Breast epithelium (tissue), 4 donors: ENCODE measurements at regions not wholly inside any gene's neighbourhood (a gene's known extent, or its start where the extent isn't known, plus 50 kb on each side); places are given as distances from the start of the nearest gene placed in this dataset.

Experiments used
- DNase-seq, 2 donors: peaks; one replicate each; pipeline ENCODE4 v3.0.0-alpha.2; 2019; ENCODE audit warnings: low spot score in 2 of 2
- H3K27ac ChIP-seq, 2 donors: fragments of 200-600 bp; sonication (generic) in 1 of 2; one replicate each; pipeline ENCODE4 v1.5.1; 2016 to 2019; ENCODE audit warnings: mild to moderate bottlenecking in 1 of 2
- H3K27me3 ChIP-seq, 2 donors: fragments of 200-600 bp; sonication (generic) in 1 of 2; one replicate each; pipeline versions ENCODE4 v1.5.1 to v1.6.0; 2017 to 2019; ENCODE audit warnings: control low read depth in 1 of 2, mild to moderate bottlenecking in 1 of 2
- H3K36me3 ChIP-seq: fragments of 200-600 bp; one replicate; pipeline ENCODE4 v1.5.1; 2019
- H3K4me1 ChIP-seq, 2 donors: fragments of 200-600 bp; sonication (generic); one replicate each; pipeline ENCODE4 v1.5.1; 2016 to 2019; ENCODE audit warnings: control low read depth in 1 of 2
- H3K4me3 ChIP-seq, 3 donors: fragments of 200-600 bp; sonication (generic); 1 replicate in 2 of 3; 2 replicates in 1 of 3; pipeline ENCODE4 v1.5.1; 2016 to 2019; ENCODE audit warnings: mild to moderate bottlenecking in 3 of 3, moderate library complexity in 2 of 3
- H3K9me3 ChIP-seq, 2 donors: fragments of 200-600 bp; sonication (generic) in 1 of 2; one replicate each; pipeline ENCODE4 v1.5.1; 2016 to 2019; ENCODE audit warnings: control low read depth in 1 of 2
- POLR2A ChIP-seq: fragments of 450-650 bp; IDR thresholded peaks from one replicate; pipeline ENCODE4 v1.6.1; 2016; ENCODE audit warnings: antibody characterized with exemption, mild to moderate bottlenecking, moderate library complexity
- POLR2AphosphoS5 ChIP-seq, 3 donors: sonication (generic); formaldehyde crosslinking; IDR thresholded peaks; one replicate each; pipeline ENCODE4 v1.6.1; 2017; ENCODE audit warnings: antibody characterized with exemption in 3 of 3
- intact Hi-C: fragments of 100-400 bp; cut with DNase I; formaldehyde crosslinking; loops from one replicate; pipeline ENCODE4 v1.15.1; 2023; ENCODE audit warnings: low total_unique reads
- TF ChIP-seq, protein P1 (sequence below), 3 donors: fragments of 450-650 bp; IDR thresholded peaks; one replicate each; pipeline ENCODE4 v1.5.1; 2016 to 2017; ENCODE audit warnings: antibody characterized with exemption in 3 of 3, mild to moderate bottlenecking in 3 of 3, moderate library complexity in 3 of 3

GRCh38 chr4:151481813-151482212, 72.8 kb downstream of the FHIP1A start:
- H3K4me3 ChIP-seq = no peak overlapping the region
- H3K9me3 ChIP-seq = no peaks in the 10 kb centered on the region
- DNase-seq = no peak
- no peaks in the 10 kb centered on the region for H3K27me3 ChIP-seq
- TF ChIP-seq POLR2AphosphoS5 (IDR thresholded peaks at IDR 0.05) (no peak), POLR2A (no peak)
- TF ChIP-seq, protein P1, sequence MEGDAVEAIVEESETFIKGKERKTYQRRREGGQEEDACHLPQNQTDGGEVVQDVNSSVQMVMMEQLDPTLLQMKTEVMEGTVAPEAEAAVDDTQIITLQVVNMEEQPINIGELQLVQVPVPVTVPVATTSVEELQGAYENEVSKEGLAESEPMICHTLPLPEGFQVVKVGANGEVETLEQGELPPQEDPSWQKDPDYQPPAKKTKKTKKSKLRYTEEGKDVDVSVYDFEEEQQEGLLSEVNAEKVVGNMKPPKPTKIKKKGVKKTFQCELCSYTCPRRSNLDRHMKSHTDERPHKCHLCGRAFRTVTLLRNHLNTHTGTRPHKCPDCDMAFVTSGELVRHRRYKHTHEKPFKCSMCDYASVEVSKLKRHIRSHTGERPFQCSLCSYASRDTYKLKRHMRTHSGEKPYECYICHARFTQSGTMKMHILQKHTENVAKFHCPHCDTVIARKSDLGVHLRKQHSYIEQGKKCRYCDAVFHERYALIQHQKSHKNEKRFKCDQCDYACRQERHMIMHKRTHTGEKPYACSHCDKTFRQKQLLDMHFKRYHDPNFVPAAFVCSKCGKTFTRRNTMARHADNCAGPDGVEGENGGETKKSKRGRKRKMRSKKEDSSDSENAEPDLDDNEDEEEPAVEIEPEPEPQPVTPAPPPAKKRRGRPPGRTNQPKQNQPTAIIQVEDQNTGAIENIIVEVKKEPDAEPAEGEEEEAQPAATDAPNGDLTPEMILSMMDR (IDR thresholded peaks at IDR 0.05) = no peak
- H3K4me1 ChIP-seq = no peaks in the 10 kb centered on the region
- H3K27ac ChIP-seq = no peak overlapping the region
- intact Hi-C loops = no loop called here
- no peaks in the 10 kb centered on the region for H3K36me3 ChIP-seq

DNA sequence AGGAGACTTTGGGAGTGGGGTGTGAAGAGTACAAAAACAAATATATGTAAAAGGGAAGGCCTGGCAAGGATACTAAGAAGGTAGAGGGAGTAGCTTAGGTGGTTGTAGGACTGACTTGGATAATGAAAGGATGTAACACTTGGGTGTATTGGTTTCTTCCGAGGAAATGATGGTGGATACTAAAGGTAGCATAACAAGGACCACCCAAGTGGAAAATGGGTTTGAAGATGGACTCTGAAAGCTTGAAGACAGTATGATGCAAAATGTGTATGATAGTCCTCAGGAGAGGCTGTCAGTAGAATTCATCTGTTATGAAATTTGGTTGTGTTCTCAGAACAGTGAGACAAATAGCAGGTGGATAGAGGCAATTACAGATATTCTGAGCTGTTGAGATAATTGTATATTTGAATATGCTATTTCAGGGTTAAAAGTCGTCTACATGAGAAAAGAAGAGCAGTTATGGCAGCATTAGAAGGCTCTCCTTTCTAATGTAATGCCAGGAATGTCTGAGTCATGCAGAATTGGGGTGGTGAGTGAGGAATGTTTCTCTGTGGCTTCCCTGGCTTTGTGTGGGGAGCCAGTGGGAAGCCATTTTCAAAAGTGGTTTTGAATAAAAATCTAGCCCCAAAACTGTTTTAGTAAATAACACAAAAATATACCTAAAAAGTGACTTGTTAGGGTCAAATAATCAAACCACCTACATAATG, 75.6 kb downstream of the FHIP1A start:
- TF ChIP-seq POLR2AphosphoS5 (IDR thresholded peaks at IDR 0.05) (no peak), POLR2A (no peak)
- TF ChIP-seq, protein P1 (IDR thresholded peaks at IDR 0.05) = no peak
- Histone ChIP-seq H3K27ac (no peak overlapping the region), H3K4me3 (no peak overlapping the region), H3K4me1 (no peaks in the 10 kb centered on the region), H3K27me3 (no peaks in the 10 kb centered on the region), H3K36me3 (no peaks in the 10 kb centered on the region), H3K9me3 (no peaks in the 10 kb centered on the region)
- intact Hi-C loops = no loop called here
- no peak for DNase-seq

GRCh38 chr4:151485541-151486131, 76.7 kb downstream of the FHIP1A start:
- no peaks in the 10 kb centered on the region for H3K36me3 ChIP-seq
- no peaks in the 10 kb centered on the region for H3K9me3 ChIP-seq
- H3K27ac ChIP-seq = no peak overlapping the region
- intact Hi-C loops = no loop called here
- H3K4me1 ChIP-seq = no peaks in the 10 kb centered on the region
- TF ChIP-seq, protein P1 (IDR thresholded peaks at IDR 0.05) = no peak
- TF ChIP-seq POLR2AphosphoS5 (IDR thresholded peaks at IDR 0.05) (no peak), POLR2A (no peak)
- DNase-seq = no peak
- H3K27me3 ChIP-seq = no peaks in the 10 kb centered on the region
- no peak overlapping the region for H3K4me3 ChIP-seq

DNA sequence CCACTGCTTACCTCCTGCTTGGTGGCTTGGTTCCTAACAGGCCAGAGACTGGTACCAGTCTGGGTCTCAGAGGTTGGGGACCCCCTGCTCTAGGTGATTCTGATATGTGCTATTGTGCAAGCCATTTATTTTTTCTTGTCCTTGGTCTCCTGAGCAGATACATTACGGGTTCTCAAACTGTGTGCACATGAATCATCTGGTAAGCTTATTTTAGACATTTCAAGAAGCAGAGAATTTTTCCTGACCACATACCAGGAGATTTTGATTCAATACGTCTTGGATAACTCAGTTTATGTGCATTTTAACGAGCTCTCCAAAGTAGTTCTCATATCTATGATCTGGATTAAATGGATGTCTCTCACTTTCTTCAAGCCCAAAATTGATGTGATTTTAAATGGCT, 77.2 kb downstream of the FHIP1A start:
- Histone ChIP-seq H3K9me3 (no peaks in the 10 kb centered on the region), H3K27ac (no peak overlapping the region), H3K4me1 (no peaks in the 10 kb centered on the region), H3K27me3 (no peaks in the 10 kb centered on the region), H3K4me3 (no peak overlapping the region), H3K36me3 (no peaks in the 10 kb centered on the region)
- TF ChIP-seq, protein P1 (IDR thresholded peaks at IDR 0.05) = no peak
- TF ChIP-seq POLR2AphosphoS5 (IDR thresholded peaks at IDR 0.05) (no peak), POLR2A (no peak)
- DNase-seq = no peak
- intact Hi-C loops = no loop called here

- H3K27ac ChIP-seq = no peak overlapping the region
- no peak for DNase-seq
- TF ChIP-seq POLR2A (no peak), POLR2AphosphoS5 (IDR thresholded peaks at IDR 0.05) (no peak)
- TF ChIP-seq, protein P1 (IDR thresholded peaks at IDR 0.05) = no peak
- intact Hi-C loops = no loop called here
- no peak overlapping the region for H3K4me3 ChIP-seq
- no peaks in the 10 kb centered on the region for H3K4me1 ChIP-seq
- H3K27me3 ChIP-seq = no peaks in the 10 kb centered on the region
- no peaks in the 10 kb centered on the region for H3K36me3 ChIP-seq
- H3K9me3 ChIP-seq = peaks cover 0 to 3% of the 10 kb centered on the region in 2 donors
Measured at GRCh38 chr4:151488968-151489367, 80.0 kb downstream of the FHIP1A start.
